ENCODE measurements at regions not wholly inside any gene's neighbourhood (a gene's known extent, or its start where the extent isn't known, plus 50 kb on each side); places are given as distances from the start of the nearest gene placed in this dataset.

GRCh38 chr12:113732916-113733315 lies 233.2 kb downstream of the RBM19 start:
- H3K36me3 Mint-ChIP-seq (ENCODE audit: low read depth): no peaks in the 10 kb centered on the region
- H3K27ac Mint-ChIP-seq: no peak overlapping the region
- H3K27me3 Mint-ChIP-seq (ENCODE audit: insufficient read depth): peaks cover 47% of the 10 kb centered on the region

GRCh38 chr12:113727651-113728061 lies 238.5 kb downstream of the RBM19 start:
- Mint-ChIP-seq H3K27ac (no peak overlapping the region), H3K9me3 (no peaks in the 10 kb centered on the region), H3K36me3 (ENCODE audit: low read depth) (no peaks in the 10 kb centered on the region), H3K27me3 (ENCODE audit: insufficient read depth) (peaks cover 44% of the 10 kb centered on the region), H3K4me1 (peaks cover 7% of the 10 kb centered on the region), H3K4me3 (no peak overlapping the region)
- no peak overlapping the region for H3K4me3 ChIP-seq (ENCODE audit: low read length)
- WGBS, 2 experiments (ENCODE audit: insufficient coverage in 1 of 2, insufficient read length in 1 of 2): 91% methylated on average over 1 of the region's 1 CpG; no CpG with 5 or more reads in 1 of the 2 experiments
- TF ChIP-seq CTCF (conservative IDR thresholded peaks at IDR 0.05): peak; percentile 24
- peaks cover 8% of the 10 kb centered on the region for H3K9me3 ChIP-seq (ENCODE audit: control insufficient read depth, low read length)
- H3K36me3 ChIP-seq (ENCODE audit: control insufficient read depth, insufficient read depth, low read length): no peaks in the 10 kb centered on the region
- H3K9ac ChIP-seq (ENCODE audit: extremely low read depth, low read length, poor library complexity, severe bottlenecking): no peak overlapping the region
- DNase-seq: peak; percentile 74
- H3K27me3 ChIP-seq (ENCODE audit: control insufficient read depth, insufficient read depth, low read length, poor library complexity, severe bottlenecking): peaks cover 6% of the 10 kb centered on the region
- no peak overlapping the region for H3K27ac ChIP-seq (ENCODE audit: low read depth, low read length)
- H3K4me1 ChIP-seq (ENCODE audit: control insufficient read depth, insufficient read depth, low read length): no peaks in the 10 kb centered on the region

More at GRCh38 chr12:113732916-113733315, 233.2 kb downstream of the RBM19 start:
- no peak for TF ChIP-seq CTCF (conservative IDR thresholded peaks at IDR 0.05)
- Mint-ChIP-seq H3K4me3 (no peak overlapping the region), H3K4me1 (peaks cover 7% of the 10 kb centered on the region), H3K9me3 (no peaks in the 10 kb centered on the region)
- H3K36me3 ChIP-seq (ENCODE audit: control insufficient read depth, insufficient read depth, low read length): no peaks in the 10 kb centered on the region
- no peak overlapping the region for H3K4me3 ChIP-seq (ENCODE audit: low read length)
- H3K9me3 ChIP-seq (ENCODE audit: control insufficient read depth, low read length): no peaks in the 10 kb centered on the region
- peaks cover 6% of the 10 kb centered on the region for H3K27me3 ChIP-seq (ENCODE audit: control insufficient read depth, insufficient read depth, low read length, poor library complexity, severe bottlenecking)
- H3K27ac ChIP-seq (ENCODE audit: low read depth, low read length): no peak overlapping the region
- H3K9ac ChIP-seq (ENCODE audit: extremely low read depth, low read length, poor library complexity, severe bottlenecking): no peak overlapping the region
- 90 to 100% methylated on average over 3 to 4 of the region's 4 CpGs for WGBS, 2 experiments (ENCODE audit: insufficient coverage in 1 of 2, insufficient read length in 1 of 2)
- H3K4me1 ChIP-seq (ENCODE audit: control insufficient read depth, insufficient read depth, low read length): no peaks in the 10 kb centered on the region
- no peak for DNase-seq

- Histone ChIP-seq H3K27ac (ENCODE audit: low read depth, low read length) (no peak overlapping the region), H3K27me3 (ENCODE audit: control insufficient read depth, insufficient read depth, low read length, poor library complexity, severe bottlenecking) (peaks cover 6% of the 10 kb centered on the region), H3K36me3 (ENCODE audit: control insufficient read depth, insufficient read depth, low read length) (no peaks in the 10 kb centered on the region), H3K4me3 (ENCODE audit: low read length) (no peak overlapping the region), H3K4me1 (ENCODE audit: control insufficient read depth, insufficient read depth, low read length) (no peaks in the 10 kb centered on the region), H3K9me3 (ENCODE audit: control insufficient read depth, low read length) (peaks cover 8% of the 10 kb centered on the region), H3K9ac (ENCODE audit: extremely low read depth, low read length, poor library complexity, severe bottlenecking) (no peak overlapping the region)
- H3K27me3 Mint-ChIP-seq (ENCODE audit: insufficient read depth): peaks cover 38% of the 10 kb centered on the region
- H3K27ac Mint-ChIP-seq: no peak overlapping the region
- H3K36me3 Mint-ChIP-seq (ENCODE audit: low read depth): no peaks in the 10 kb centered on the region
- H3K4me1 Mint-ChIP-seq: peaks cover 7% of the 10 kb centered on the region
- H3K4me3 Mint-ChIP-seq: no peak overlapping the region
- no peak for DNase-seq
- H3K9me3 Mint-ChIP-seq: no peaks in the 10 kb centered on the region
- TF ChIP-seq CTCF (conservative IDR thresholded peaks at IDR 0.05): no peak
- 92 to 93% methylated on average over 2 to 6 of the region's 6 CpGs for WGBS, 2 experiments (ENCODE audit: insufficient coverage in 1 of 2, insufficient read length in 1 of 2)
These were observed 239.8 kb downstream of the RBM19 start for GRCh38 chr12:113726254-113726819.
